H1 (cell line): ENCODE measurements at regions not wholly inside any gene's neighbourhood (a gene's known extent, or its start where the extent isn't known, plus 50 kb on each side); places are given as distances from the start of the nearest gene placed in this dataset.

ENCODE experiments used
- ATF2 ChIP-seq: IDR thresholded peaks from 2 replicates; pipeline ENCODE4 v1.6.1; 2012; ENCODE audit warnings: low read length, inconsistent platforms
- CTCF ChIP-seq, 3 experiments: IDR thresholded peaks; 1 replicate in 2 of 3; 2 replicates in 1 of 3; pipeline versions ENCODE4 v1.5.1 to v1.6.1; 2011; ENCODE audit warnings: low read length in 3 of 3, mild to moderate bottlenecking in 3 of 3, inconsistent platforms in 2 of 3, low read depth in 1 of 3, moderate library complexity in 1 of 3; ENCODE audit not compliant: insufficient read depth in 1 of 3; ENCODE audit errors: control extremely low read depth in 1 of 3
- EP300 ChIP-seq, 2 experiments: IDR thresholded peaks; 1 replicate in 1 of 2; 2 replicates in 1 of 2; pipeline ENCODE4 v1.6.1; 2011 to 2012; ENCODE audit warnings: low read depth in 2 of 2, low read length in 2 of 2, mild to moderate bottlenecking in 2 of 2, borderline replicate concordance in 1 of 2, inconsistent platforms in 1 of 2, moderate library complexity in 1 of 2
- EZH2 ChIP-seq: fragments of 200-600 bp; sonication (generic); IDR thresholded peaks from 2 replicates; pipeline ENCODE4 v1.7.1; 2012; ENCODE audit warnings: low read depth, mild to moderate bottlenecking, moderate library complexity, low read length, inconsistent platforms; ENCODE audit not compliant: severe bottlenecking
- MAX ChIP-seq: IDR thresholded peaks from 2 replicates; pipeline ENCODE4 v1.6.1; 2012; ENCODE audit warnings: inconsistent platforms
- NANOG ChIP-seq: IDR thresholded peaks from 2 replicates; pipeline ENCODE4 v1.6.1; 2011; ENCODE audit warnings: low read length, low read depth, mild to moderate bottlenecking, inconsistent platforms; ENCODE audit not compliant: insufficient read depth, poor library complexity, severe bottlenecking
- NRF1 ChIP-seq: IDR thresholded peaks from 2 replicates; pipeline ENCODE4 v1.6.1; 2011; ENCODE audit warnings: mild to moderate bottlenecking, low read depth, low read length, improper control_type of control experiment
- SP1 ChIP-seq: IDR thresholded peaks from 2 replicates; pipeline ENCODE4 v1.6.1; 2011; ENCODE audit warnings: low read depth, low read length
- SP4 ChIP-seq: IDR thresholded peaks from 2 replicates; pipeline ENCODE4 v1.6.1; 2012; ENCODE audit warnings: low read length, inconsistent platforms
- ZNF274 ChIP-seq: IDR thresholded peaks from 2 replicates; pipeline ENCODE4 v1.7.0; 2012; ENCODE audit warnings: low read length, borderline replicate concordance; ENCODE audit errors: extremely low read depth

GRCh38 chr11:45095691-45096010 lies 50.8 kb upstream of the PRDM11 start:
- TF ChIP-seq CTCF (IDR thresholded peaks at IDR 0.05; ENCODE audit: control extremely low read depth in 1 of 3, insufficient read depth in 1 of 3, low read depth in 1 of 3, low read length in 3 of 3) = no peak
- no peak for TF ChIP-seq MAX
- no peak for TF ChIP-seq SP4
- no peak for TF ChIP-seq EZH2
- no peak for TF ChIP-seq NRF1
- TF ChIP-seq SP1 = no peak
- no peak for TF ChIP-seq NANOG
- TF ChIP-seq EP300 (IDR thresholded peaks at IDR 0.05; ENCODE audit: borderline replicate concordance in 1 of 2, low read depth in 2 of 2, low read length in 2 of 2) = no peak
- TF ChIP-seq ZNF274 = no peak
- TF ChIP-seq ATF2 = no peak
